ENCODE measurements at regions not wholly inside any gene's neighbourhood (a gene's known extent, or its start where the extent isn't known, plus 50 kb on each side); places are given as distances from the start of the nearest gene placed in this dataset.
"Not testable (repeated sequence)": the region's sequence is repeated elsewhere in the genome, so short reads cannot be mapped to it uniquely, and the experiment has no call there.

- no peak for DNase-seq
Measured at GRCh38 chrX:109880629-109881028, 122.3 kb upstream of the TMEM164 start.

GRCh38 chrX:109886122-109886761, 116.7 kb upstream of the TMEM164 start:
- DNase-seq, result peak; percentile 34

GRCh38 chrX:109889289-109890006, 113.5 kb upstream of the TMEM164 start:
- peak; percentile 32 for DNase-seq

- no peak for DNase-seq
Measured at GRCh38 chrX:109890300-109890699, 112.6 kb upstream of the TMEM164 start.

- DNase-seq, result peak; percentile 50
Measured at GRCh38 chrX:109890910-109891502, 111.9 kb upstream of the TMEM164 start.

GRCh38 chrX:109896024-109896423, 106.9 kb upstream of the TMEM164 start:
- not testable (repeated sequence) for DNase-seq

- DNase-seq, result no peak
Measured at GRCh38 chrX:109902665-109903064, 100.2 kb upstream of the TMEM164 start.

- DNase-seq, result no peak
Measured at GRCh38 chrX:109911046-109911445, 91.9 kb upstream of the TMEM164 start.

GRCh38 chrX:109912993-109913392, 89.9 kb upstream of the TMEM164 start:
- not testable (repeated sequence) for DNase-seq

- DNase-seq, result no peak
Measured at GRCh38 chrX:109914114-109914849, 88.6 kb upstream of the TMEM164 start.

- no peak for DNase-seq
Measured at GRCh38 chrX:109918753-109919152, 84.2 kb upstream of the TMEM164 start.

- DNase-seq, result no peak
Measured at GRCh38 chrX:109920325-109920724, 82.6 kb upstream of the TMEM164 start.

- DNase-seq, result no peak
Measured at GRCh38 chrX:109920868-109921267, 82.0 kb upstream of the TMEM164 start.

GRCh38 chrX:109922190-109922589, 80.7 kb upstream of the TMEM164 start:
- no peak for DNase-seq

- DNase-seq, result not testable (repeated sequence)
Measured at GRCh38 chrX:109925003-109925402, 77.9 kb upstream of the TMEM164 start.

- no peak for DNase-seq
Measured at GRCh38 chrX:109925656-109926055, 77.3 kb upstream of the TMEM164 start.

GRCh38 chrX:109926118-109926517, 76.8 kb upstream of the TMEM164 start:
- DNase-seq, result no peak

- DNase-seq, result no peak
Measured at GRCh38 chrX:109926743-109927662, 75.9 kb upstream of the TMEM164 start.

GRCh38 chrX:109927663-109928273, 75.1 kb upstream of the TMEM164 start:
- no peak for DNase-seq

GRCh38 chrX:109928596-109929335, 74.1 kb upstream of the TMEM164 start:
- DNase-seq, result no peak

GRCh38 chrX:109931677-109932076, 71.2 kb upstream of the TMEM164 start:
- DNase-seq, result no peak

All from fibroblast of skin of right quadriceps (primary cell).